ENCODE measurements at regions not wholly inside any gene's neighbourhood (a gene's known extent, or its start where the extent isn't known, plus 50 kb on each side); places are given as distances from the start of the nearest gene placed in this dataset.
A peak's percentile ranks its signal among the peaks of the same experiment; 100 is the strongest.

DNA sequence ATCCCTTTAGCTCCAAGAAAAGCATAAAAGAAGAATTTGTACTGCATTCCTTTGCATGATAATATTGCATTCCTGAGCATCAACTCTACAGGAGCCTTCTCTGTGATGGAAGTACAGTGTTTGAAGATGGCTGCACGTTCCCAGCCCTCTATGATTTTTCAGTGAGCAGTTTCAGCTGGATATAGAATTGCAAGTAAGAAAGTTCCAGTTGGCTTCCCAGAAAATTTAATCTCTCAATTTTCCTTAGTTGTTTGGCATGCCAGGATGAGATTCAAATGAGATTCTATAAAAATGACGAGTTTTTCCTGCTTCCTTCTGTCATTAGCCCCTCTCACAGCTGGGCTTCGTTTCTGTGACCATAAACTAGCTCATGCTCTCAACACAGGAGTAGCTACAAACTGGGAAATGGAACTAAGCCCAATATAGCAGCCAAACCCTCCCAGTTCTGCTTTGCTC lies 109.9 kb downstream of the TTC8 start:
- BruUV-seq (replicated peaks) = no TSS peak
- H3K4me2 ChIP-seq (ENCODE audit: low read depth, low read length) = peak overlapping the region; percentile 33; the same call in 1 of the 2 replicates
- peak overlapping the region; percentile 1 to 53; a peak in 3 of 4 replicates for H4K8ac ChIP-seq (ENCODE audit: low read depth in 2 of 2, low read length in 2 of 2)
- peaks cover 9% of the 10 kb centered on the region; the same call in 1 of the 2 replicates for H3K9me1 ChIP-seq (ENCODE audit: insufficient read depth, low read length)
- H4K91ac ChIP-seq (ENCODE audit: insufficient read depth, low read depth, low read length) = peak overlapping the region; percentile 59
- H2AK9ac ChIP-seq (replicated peaks; ENCODE audit: low read depth, low read length, poor library complexity) = peak overlapping the region; percentile 33
- dilution Hi-C loops (cut with HindIII; ENCODE audit: low sequenced_read_pairs, unreplicated experiment) (no loop called here), intact Hi-C loops (cut with micrococcal nuclease) (no loop called here), in situ Hi-C loops (cut with MboI; ENCODE audit: low sequenced_read_pairs) (no loop called here)
- H3K27me3 ChIP-seq (ENCODE audit: control insufficient read depth, insufficient read depth, low read length) = no peaks in the 10 kb centered on the region
- peak overlapping the region; percentile 75 for H2BK120ac ChIP-seq (ENCODE audit: low read depth, low read length)
- no peaks in the 10 kb centered on the region for H3K9me3 ChIP-seq (ENCODE audit: control insufficient read depth, insufficient read depth, low read length)
- H3K4me3 ChIP-seq (ENCODE audit: insufficient read depth, low read depth, low read length) = no peak overlapping the region
- no peak overlapping the region for H3K56ac ChIP-seq (ENCODE audit: extremely low read depth, insufficient read depth, low read length)
- ATAC-seq (ENCODE audit: low read depth) (peak; percentile 90), DNase-seq (peak; percentile 49)
- H3K27ac ChIP-seq (ENCODE audit: insufficient read depth, low read length) = no peak overlapping the region
- peak overlapping the region; percentile 4; the same call in 1 of the 2 replicates for H4K5ac ChIP-seq (ENCODE audit: low read depth, low read length)
- peak overlapping the region; percentile 55; the same call in 1 of the 2 replicates for H3K14ac ChIP-seq (replicated peaks; ENCODE audit: low read depth, low read length)
- peak overlapping the region; percentile 73 for H2AFZ ChIP-seq (replicated peaks; ENCODE audit: low read length, poor library complexity)
- no peak overlapping the region for H3K9ac ChIP-seq (ENCODE audit: low read depth, low read length)
- H3K23ac ChIP-seq (ENCODE audit: low read depth, low read length) = no peak overlapping the region
- POLR2A ChIA-PET (ENCODE audit: unreplicated experiment) = no interaction called here
- H2BK5ac ChIP-seq (ENCODE audit: low read depth, low read length, poor library complexity, severe bottlenecking) = peak overlapping the region; percentile 32
- H2BK20ac ChIP-seq (ENCODE audit: low read depth, low read length) = peak overlapping the region; percentile 80; the same call in 1 of the 2 replicates
- H3K4me1 ChIP-seq (ENCODE audit: control insufficient read depth, insufficient read depth, low read length) = peaks cover 5% of the 10 kb centered on the region; the same call in 1 of the 2 replicates
- no CpG with 5 or more reads among the region's 3 CpGs for WGBS, 2 experiments (ENCODE audit: extremely low coverage in 2 of 2, insufficient read length in 1 of 2)
- no peak overlapping the region for H2AK5ac ChIP-seq (ENCODE audit: low read depth, low read length)
- peak overlapping the region; percentile 5; the same call in 1 of the 3 replicates for H2BK15ac ChIP-seq (ENCODE audit: low read depth, low read length)
- CTCF ChIA-PET = no interaction called here
- H4K20me1 ChIP-seq (ENCODE audit: insufficient read depth, low read length) = no peaks in the 10 kb centered on the region
- H3K36me3 ChIP-seq (ENCODE audit: control insufficient read depth, insufficient read depth, low read length) = no peaks in the 10 kb centered on the region
- 0 out of 2 replicates have a peak overlapping the region, but pooled peaks have one; percentile 69 for H3K18ac ChIP-seq (ENCODE audit: low read depth, low read length)
- peak; percentile 13; the same call in 1 of the 2 replicates for TF ChIP-seq BHLHE40 (IDR thresholded peaks at IDR 0.05; ENCODE audit: low read depth, low read length)
- TF ChIP-seq, protein P1, sequence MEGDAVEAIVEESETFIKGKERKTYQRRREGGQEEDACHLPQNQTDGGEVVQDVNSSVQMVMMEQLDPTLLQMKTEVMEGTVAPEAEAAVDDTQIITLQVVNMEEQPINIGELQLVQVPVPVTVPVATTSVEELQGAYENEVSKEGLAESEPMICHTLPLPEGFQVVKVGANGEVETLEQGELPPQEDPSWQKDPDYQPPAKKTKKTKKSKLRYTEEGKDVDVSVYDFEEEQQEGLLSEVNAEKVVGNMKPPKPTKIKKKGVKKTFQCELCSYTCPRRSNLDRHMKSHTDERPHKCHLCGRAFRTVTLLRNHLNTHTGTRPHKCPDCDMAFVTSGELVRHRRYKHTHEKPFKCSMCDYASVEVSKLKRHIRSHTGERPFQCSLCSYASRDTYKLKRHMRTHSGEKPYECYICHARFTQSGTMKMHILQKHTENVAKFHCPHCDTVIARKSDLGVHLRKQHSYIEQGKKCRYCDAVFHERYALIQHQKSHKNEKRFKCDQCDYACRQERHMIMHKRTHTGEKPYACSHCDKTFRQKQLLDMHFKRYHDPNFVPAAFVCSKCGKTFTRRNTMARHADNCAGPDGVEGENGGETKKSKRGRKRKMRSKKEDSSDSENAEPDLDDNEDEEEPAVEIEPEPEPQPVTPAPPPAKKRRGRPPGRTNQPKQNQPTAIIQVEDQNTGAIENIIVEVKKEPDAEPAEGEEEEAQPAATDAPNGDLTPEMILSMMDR (conservative IDR thresholded peaks at IDR 0.05; ENCODE audit: low read depth, low read length) = no peak
- H3K79me1 ChIP-seq (ENCODE audit: low read depth in 1 of 2, low read length in 2 of 2) = no peaks in the 10 kb centered on the region
- H3K4ac ChIP-seq (ENCODE audit: low read depth, low read length) = 0 out of 2 replicates have a peak overlapping the region, but pooled peaks have one; percentile 75

Measured in IMR-90 (cell line).